Keratinocyte (primary cell): ENCODE measurements at regions not wholly inside any gene's neighbourhood (a gene's known extent, or its start where the extent isn't known, plus 50 kb on each side); places are given as distances from the start of the nearest gene placed in this dataset.

Experiments used
- EZH2 ChIP-seq: IDR thresholded peaks from one replicate; pipeline ENCODE4 v1.6.1; 2012; ENCODE audit warnings: inconsistent platforms, mild to moderate bottlenecking, low read length, moderate library complexity
- TF ChIP-seq, protein P1 (sequence below), 3 experiments: IDR thresholded peaks in 1 of 3; conservative IDR thresholded peaks in 1 of 3; optimal IDR thresholded peaks in 1 of 3; 2 replicates in 2 of 3; 3 replicates in 1 of 3; pipeline versions ENCODE3 to v1.5.1; 2011; ENCODE audit warnings: low read length in 3 of 3, mild to moderate bottlenecking in 3 of 3, moderate library complexity in 2 of 3, control low read depth in 1 of 3, inconsistent platforms in 1 of 3; ENCODE audit not compliant: insufficient read depth in 2 of 3; ENCODE audit errors: extremely low read depth in 1 of 3

DNA sequence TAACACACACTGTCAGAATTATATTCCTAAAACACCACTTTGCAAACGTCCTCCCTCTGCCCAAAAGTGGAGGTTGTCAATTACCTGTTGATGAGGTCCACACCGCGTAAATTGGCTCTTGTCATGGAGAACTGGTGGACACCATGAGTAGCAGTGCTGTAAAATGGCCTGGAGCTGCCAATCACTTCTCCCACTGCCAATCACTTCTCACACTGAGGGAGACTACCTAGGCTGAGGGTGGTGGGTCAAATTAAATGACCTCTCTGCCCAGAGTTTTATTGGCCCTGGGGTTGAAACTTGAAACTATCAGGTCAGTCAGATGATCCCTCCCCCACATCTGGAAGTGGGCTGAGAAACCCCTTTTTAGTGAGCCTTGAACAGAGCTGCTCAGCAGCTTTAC is 89.6 kb downstream of the SOWAHC start:
- TF ChIP-seq, protein P1, sequence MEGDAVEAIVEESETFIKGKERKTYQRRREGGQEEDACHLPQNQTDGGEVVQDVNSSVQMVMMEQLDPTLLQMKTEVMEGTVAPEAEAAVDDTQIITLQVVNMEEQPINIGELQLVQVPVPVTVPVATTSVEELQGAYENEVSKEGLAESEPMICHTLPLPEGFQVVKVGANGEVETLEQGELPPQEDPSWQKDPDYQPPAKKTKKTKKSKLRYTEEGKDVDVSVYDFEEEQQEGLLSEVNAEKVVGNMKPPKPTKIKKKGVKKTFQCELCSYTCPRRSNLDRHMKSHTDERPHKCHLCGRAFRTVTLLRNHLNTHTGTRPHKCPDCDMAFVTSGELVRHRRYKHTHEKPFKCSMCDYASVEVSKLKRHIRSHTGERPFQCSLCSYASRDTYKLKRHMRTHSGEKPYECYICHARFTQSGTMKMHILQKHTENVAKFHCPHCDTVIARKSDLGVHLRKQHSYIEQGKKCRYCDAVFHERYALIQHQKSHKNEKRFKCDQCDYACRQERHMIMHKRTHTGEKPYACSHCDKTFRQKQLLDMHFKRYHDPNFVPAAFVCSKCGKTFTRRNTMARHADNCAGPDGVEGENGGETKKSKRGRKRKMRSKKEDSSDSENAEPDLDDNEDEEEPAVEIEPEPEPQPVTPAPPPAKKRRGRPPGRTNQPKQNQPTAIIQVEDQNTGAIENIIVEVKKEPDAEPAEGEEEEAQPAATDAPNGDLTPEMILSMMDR (optimal IDR thresholded peaks at IDR 0.05 in 1 of 3, IDR thresholded peaks at IDR 0.05 in 1 of 3, conservative IDR thresholded peaks at IDR 0.05 in 1 of 3; ENCODE audit: extremely low read depth in 1 of 3, insufficient read depth in 2 of 3, low read length in 3 of 3), result no peak
- no peak for TF ChIP-seq EZH2
